OCI-LY7 (cell line): ENCODE measurements at regions not wholly inside any gene's neighbourhood (a gene's known extent, or its start where the extent isn't known, plus 50 kb on each side); places are given as distances from the start of the nearest gene placed in this dataset.

Experiments used
- BruUV-seq: library from RNA; stranded (reverse); fragments of 400-500 nt; replicated peaks from 2 replicates; lab custom pipeline; 2021; lab: Mats Ljungman, UMichigan
- CTCF ChIA-PET: fragments of 300-600 bp; sonication (Branson Sonifier 250); formaldehyde crosslinking; loops from one replicate; lab custom pipeline; 2022; ENCODE audit warnings: antibody characterized with exemption; ENCODE audit not compliant: unreplicated experiment; lab: Charles Lee
- POLR2A ChIA-PET: fragments of 300-600 bp; sonication (Branson Sonifier 250); formaldehyde crosslinking; loops from one replicate; lab custom pipeline; 2022; ENCODE audit warnings: antibody characterized with exemption; lab: Charles Lee
- DNase-seq: peaks from one replicate; pipeline ENCODE4 v3.0.0-alpha.2; 2015; ENCODE audit warnings: low spot score
- H2AFZ ChIP-seq: fragments of 200-600 bp; sonication (generic), shearing (Covaris generic); 2 replicates; pipeline ENCODE4 v1.6.1; 2014; ENCODE audit warnings: mild to moderate bottlenecking, antibody characterized with exemption, low read length, moderate library complexity
- H3K27ac ChIP-seq: fragments of 200-600 bp; sonication (generic); 2 replicates; pipeline ENCODE4 v1.5.1; 2014; ENCODE audit warnings: mixed run types, low read depth, mild to moderate bottlenecking, moderate library complexity, low read length, inconsistent platforms; ENCODE audit not compliant: poor library complexity, severe bottlenecking
- H3K36me3 ChIP-seq: fragments of 200-600 bp; sonication (generic); 2 replicates; pipeline ENCODE4 v1.6.1; 2014; ENCODE audit warnings: mild to moderate bottlenecking, antibody characterized with exemption, low read length, moderate library complexity, mixed read lengths; ENCODE audit not compliant: insufficient read depth
- H3K4me1 ChIP-seq: fragments of 200-600 bp; sonication (generic); 2 replicates; pipeline ENCODE4 v1.5.1; 2014; ENCODE audit warnings: mild to moderate bottlenecking, low read length; ENCODE audit not compliant: insufficient read depth, poor library complexity, severe bottlenecking
- H3K4me2 ChIP-seq: fragments of 200-600 bp; sonication (generic); 2 replicates; pipeline ENCODE4 v1.6.1; 2014; ENCODE audit warnings: mild to moderate bottlenecking, low read length
- H3K4me3 ChIP-seq: fragments of 200-600 bp; sonication (generic); 2 replicates; pipeline ENCODE4 v1.5.1; 2014; ENCODE audit warnings: mild to moderate bottlenecking, low read depth, low read length; ENCODE audit not compliant: poor library complexity, severe bottlenecking
- H3K79me2 ChIP-seq: fragments of 200-600 bp; sonication (generic); 2 replicates; pipeline ENCODE4 v1.6.1; 2016; ENCODE audit warnings: low read depth, mild to moderate bottlenecking, low read length, moderate library complexity, mixed read lengths; ENCODE audit not compliant: insufficient read depth
- H3K9me2 ChIP-seq: fragments of 200-600 bp; sonication (generic); 2 replicates; pipeline ENCODE4 v1.6.1; 2016; ENCODE audit warnings: mild to moderate bottlenecking, low read length, mixed read lengths; ENCODE audit not compliant: insufficient read depth
- H3K9me3 ChIP-seq: fragments of 200-600 bp; sonication (generic); 2 replicates; pipeline ENCODE4 v1.6.1; 2014; ENCODE audit warnings: mild to moderate bottlenecking, mixed run types, low read length, mixed read lengths
- H4K20me1 ChIP-seq: fragments of 200-600 bp; sonication (generic); 2 replicates; pipeline ENCODE4 v1.6.1; 2014; ENCODE audit warnings: mild to moderate bottlenecking, antibody characterized with exemption, low read length, moderate library complexity, mixed read lengths; ENCODE audit not compliant: insufficient read depth
- EZH2phosphoT487 ChIP-seq: fragments of 200-600 bp; sonication (generic); IDR thresholded peaks from 2 replicates; pipeline ENCODE4 v1.6.1; 2018; ENCODE audit warnings: low read depth, borderline replicate concordance, mild to moderate bottlenecking, mixed run types, antibody characterized with exemption, low read length, moderate library complexity, mixed read lengths
- intact Hi-C: fragments of 100-400 bp; cut with micrococcal nuclease; formaldehyde crosslinking; loops from one replicate; pipeline ENCODE4 v1.10.0; 2022; ENCODE audit not compliant: unreplicated experiment
- TF ChIP-seq, protein P1 (sequence below): fragments of 200-600 bp; sonication (generic); conservative IDR thresholded peaks from 2 replicates; pipeline ENCODE4 v1.5.1; 2014; ENCODE audit warnings: mild to moderate bottlenecking, antibody characterized with exemption, low read length, moderate library complexity, mixed read lengths

GRCh38 chr6:115873901-115874300 is 186.8 kb downstream of the FRK start:
- TF ChIP-seq, protein P1, sequence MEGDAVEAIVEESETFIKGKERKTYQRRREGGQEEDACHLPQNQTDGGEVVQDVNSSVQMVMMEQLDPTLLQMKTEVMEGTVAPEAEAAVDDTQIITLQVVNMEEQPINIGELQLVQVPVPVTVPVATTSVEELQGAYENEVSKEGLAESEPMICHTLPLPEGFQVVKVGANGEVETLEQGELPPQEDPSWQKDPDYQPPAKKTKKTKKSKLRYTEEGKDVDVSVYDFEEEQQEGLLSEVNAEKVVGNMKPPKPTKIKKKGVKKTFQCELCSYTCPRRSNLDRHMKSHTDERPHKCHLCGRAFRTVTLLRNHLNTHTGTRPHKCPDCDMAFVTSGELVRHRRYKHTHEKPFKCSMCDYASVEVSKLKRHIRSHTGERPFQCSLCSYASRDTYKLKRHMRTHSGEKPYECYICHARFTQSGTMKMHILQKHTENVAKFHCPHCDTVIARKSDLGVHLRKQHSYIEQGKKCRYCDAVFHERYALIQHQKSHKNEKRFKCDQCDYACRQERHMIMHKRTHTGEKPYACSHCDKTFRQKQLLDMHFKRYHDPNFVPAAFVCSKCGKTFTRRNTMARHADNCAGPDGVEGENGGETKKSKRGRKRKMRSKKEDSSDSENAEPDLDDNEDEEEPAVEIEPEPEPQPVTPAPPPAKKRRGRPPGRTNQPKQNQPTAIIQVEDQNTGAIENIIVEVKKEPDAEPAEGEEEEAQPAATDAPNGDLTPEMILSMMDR, result no peak
- TF ChIP-seq EZH2phosphoT487, result no peak
- BruUV-seq, result no TSS peak
- no peaks in the 10 kb centered on the region for H3K36me3 ChIP-seq
- no peak overlapping the region for H3K4me3 ChIP-seq
- no peaks in the 10 kb centered on the region for H3K79me2 ChIP-seq
- H3K4me2 ChIP-seq, result no peak overlapping the region
- no peaks in the 10 kb centered on the region for H3K9me2 ChIP-seq
- ChIA-PET CTCF (no interaction called here), POLR2A (interaction anchor here (0.6 kb wide), 1 partner anchor 863 kb away, joined by 4 read pairs; no protein-coding TSS in a partner anchor)
- H4K20me1 ChIP-seq, result no peaks in the 10 kb centered on the region
- no peaks in the 10 kb centered on the region for H3K9me3 ChIP-seq
- DNase-seq, result no peak
- no peaks in the 10 kb centered on the region for H3K4me1 ChIP-seq
- H2AFZ ChIP-seq, result no peak overlapping the region
- intact Hi-C loops, result no loop called here
- H3K27ac ChIP-seq, result no peak overlapping the region

DNA sequence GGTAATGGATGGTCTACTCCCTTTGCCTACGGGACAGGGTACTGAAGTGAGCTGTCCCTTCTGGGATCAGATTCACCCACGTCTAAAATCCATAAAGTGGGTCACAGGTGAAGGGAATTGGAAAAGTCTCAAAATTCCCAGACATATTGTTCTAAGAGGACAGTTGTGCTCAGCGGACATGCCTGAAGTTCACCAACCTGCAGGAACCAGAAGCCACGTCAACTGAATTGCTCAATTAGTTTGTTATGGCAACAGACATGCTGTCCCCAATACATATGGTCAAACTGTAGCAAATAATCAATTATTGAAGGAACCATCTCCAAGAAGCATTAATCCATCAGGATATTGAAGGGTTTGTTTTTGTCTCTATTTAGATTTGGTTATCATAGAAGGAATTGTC is 190.2 kb downstream of the FRK start:
- ChIA-PET POLR2A (no interaction called here), CTCF (no interaction called here)
- H3K9me2 ChIP-seq, result no peaks in the 10 kb centered on the region
- H2AFZ ChIP-seq, result no peak overlapping the region
- H3K4me1 ChIP-seq, result no peaks in the 10 kb centered on the region
- no peak overlapping the region for H3K4me2 ChIP-seq
- TF ChIP-seq EZH2phosphoT487, result no peak
- TF ChIP-seq, protein P1, result no peak
- no peaks in the 10 kb centered on the region for H3K79me2 ChIP-seq
- no peaks in the 10 kb centered on the region for H3K36me3 ChIP-seq
- H3K27ac ChIP-seq, result no peak overlapping the region
- no peaks in the 10 kb centered on the region for H4K20me1 ChIP-seq
- no TSS peak for BruUV-seq
- H3K9me3 ChIP-seq, result no peaks in the 10 kb centered on the region
- no peak for DNase-seq
- no peak overlapping the region for H3K4me3 ChIP-seq
- intact Hi-C loops, result no loop called here

- no TSS peak for BruUV-seq
- H3K4me1 ChIP-seq, result no peaks in the 10 kb centered on the region
- ChIA-PET CTCF (no interaction called here), POLR2A (interaction anchor here (1.1 kb wide), 1 partner anchor 43 kb away, joined by 3 read pairs; no protein-coding TSS in a partner anchor)
- H3K4me2 ChIP-seq, result no peak overlapping the region
- H3K9me2 ChIP-seq, result no peaks in the 10 kb centered on the region
- no peaks in the 10 kb centered on the region for H4K20me1 ChIP-seq
- no peak overlapping the region for H2AFZ ChIP-seq
- intact Hi-C loops, result no loop called here
- H3K27ac ChIP-seq, result no peak overlapping the region
- no peak for DNase-seq
- TF ChIP-seq EZH2phosphoT487, result no peak
- TF ChIP-seq, protein P1, result no peak
- no peaks in the 10 kb centered on the region for H3K36me3 ChIP-seq
- H3K79me2 ChIP-seq, result no peaks in the 10 kb centered on the region
- H3K4me3 ChIP-seq, result no peak overlapping the region
- no peaks in the 10 kb centered on the region for H3K9me3 ChIP-seq
These were observed 194.8 kb downstream of the FRK start for GRCh38 chr6:115865914-115866313.
